ENCODE measurements at regions not wholly inside any gene's neighbourhood (a gene's known extent, or its start where the extent isn't known, plus 50 kb on each side); places are given as distances from the start of the nearest gene placed in this dataset.

- Histone ChIP-seq H4K20me1 (ENCODE audit: control insufficient read depth, insufficient read depth, low read depth, low read length) (no peaks in the 10 kb centered on the region), H3K4me2 (ENCODE audit: low read length) (no peak overlapping the region), H3F3A (ENCODE audit: control insufficient read depth, insufficient read depth) (no peaks in the 10 kb centered on the region), H3K27me3 (ENCODE audit: control insufficient read depth, low read length) (no peaks in the 10 kb centered on the region), H3K4me1 (ENCODE audit: control insufficient read depth, low read length) (no peaks in the 10 kb centered on the region), H3K4me3 (ENCODE audit: low read length) (no peak overlapping the region), H3K9me3 (ENCODE audit: control insufficient read depth, insufficient read depth, low read length) (no peaks in the 10 kb centered on the region), H3K79me2 (ENCODE audit: control insufficient read depth, low read length) (no peaks in the 10 kb centered on the region), H3K36me3 (ENCODE audit: control insufficient read depth, low read length) (no peaks in the 10 kb centered on the region), H3K27ac (ENCODE audit: low read depth, low read length) (no peak overlapping the region), H3K9me2 (replicated peaks; ENCODE audit: control insufficient read depth, low read length) (no peaks in the 10 kb centered on the region)
- TF ChIP-seq CTCF (IDR thresholded peaks at IDR 0.05; ENCODE audit: low read depth, low read length, poor library complexity, severe bottlenecking), result no peak
- no peak for TF ChIP-seq EZH2phosphoT487 (IDR thresholded peaks at IDR 0.05; ENCODE audit: borderline replicate concordance, low read length)
These were observed 402.2 kb downstream of the GPATCH2 start for GRCh38 chr1:217228689-217229088.

- Histone ChIP-seq H3K27ac (ENCODE audit: low read depth, low read length) (no peak overlapping the region), H3F3A (ENCODE audit: control insufficient read depth, insufficient read depth) (no peaks in the 10 kb centered on the region), H3K4me1 (ENCODE audit: control insufficient read depth, low read length) (no peaks in the 10 kb centered on the region), H4K20me1 (ENCODE audit: control insufficient read depth, insufficient read depth, low read depth, low read length) (no peaks in the 10 kb centered on the region), H3K27me3 (ENCODE audit: control insufficient read depth, low read length) (no peaks in the 10 kb centered on the region), H3K79me2 (ENCODE audit: control insufficient read depth, low read length) (no peaks in the 10 kb centered on the region), H3K9me2 (replicated peaks; ENCODE audit: control insufficient read depth, low read length) (no peaks in the 10 kb centered on the region), H3K4me3 (ENCODE audit: low read length) (no peak overlapping the region), H3K9me3 (ENCODE audit: control insufficient read depth, insufficient read depth, low read length) (no peaks in the 10 kb centered on the region), H3K36me3 (ENCODE audit: control insufficient read depth, low read length) (no peaks in the 10 kb centered on the region), H3K4me2 (ENCODE audit: low read length) (no peak overlapping the region)
- TF ChIP-seq EZH2phosphoT487 (IDR thresholded peaks at IDR 0.05; ENCODE audit: borderline replicate concordance, low read length) (no peak), CTCF (IDR thresholded peaks at IDR 0.05; ENCODE audit: low read depth, low read length, poor library complexity, severe bottlenecking) (no peak)
These were observed 406.7 kb downstream of the GPATCH2 start for GRCh38 chr1:217224201-217224600.

GRCh38 chr1:217214551-217214950 is 416.3 kb downstream of the GPATCH2 start:
- H3K27ac ChIP-seq (ENCODE audit: low read depth, low read length), result no peak overlapping the region
- H3K9me3 ChIP-seq (ENCODE audit: control insufficient read depth, insufficient read depth, low read length), result no peaks in the 10 kb centered on the region
- H3K36me3 ChIP-seq (ENCODE audit: control insufficient read depth, low read length), result no peaks in the 10 kb centered on the region
- no peaks in the 10 kb centered on the region for H3F3A ChIP-seq (ENCODE audit: control insufficient read depth, insufficient read depth)
- no peaks in the 10 kb centered on the region for H4K20me1 ChIP-seq (ENCODE audit: control insufficient read depth, insufficient read depth, low read depth, low read length)
- H3K4me1 ChIP-seq (ENCODE audit: control insufficient read depth, low read length), result no peaks in the 10 kb centered on the region
- TF ChIP-seq CTCF (IDR thresholded peaks at IDR 0.05; ENCODE audit: low read depth, low read length, poor library complexity, severe bottlenecking) (no peak), EZH2phosphoT487 (IDR thresholded peaks at IDR 0.05; ENCODE audit: borderline replicate concordance, low read length) (no peak)
- no peaks in the 10 kb centered on the region for H3K27me3 ChIP-seq (ENCODE audit: control insufficient read depth, low read length)
- no peaks in the 10 kb centered on the region for H3K79me2 ChIP-seq (ENCODE audit: control insufficient read depth, low read length)
- H3K4me3 ChIP-seq (ENCODE audit: low read length), result no peak overlapping the region
- H3K4me2 ChIP-seq (ENCODE audit: low read length), result no peak overlapping the region
- H3K9me2 ChIP-seq (replicated peaks; ENCODE audit: control insufficient read depth, low read length), result no peaks in the 10 kb centered on the region

GRCh38 chr1:217211486-217211885 is 419.4 kb downstream of the GPATCH2 start:
- Histone ChIP-seq H3K9me3 (ENCODE audit: control insufficient read depth, insufficient read depth, low read length) (no peaks in the 10 kb centered on the region), H3K4me3 (ENCODE audit: low read length) (no peak overlapping the region), H4K20me1 (ENCODE audit: control insufficient read depth, insufficient read depth, low read depth, low read length) (no peaks in the 10 kb centered on the region), H3K27me3 (ENCODE audit: control insufficient read depth, low read length) (no peaks in the 10 kb centered on the region), H3K79me2 (ENCODE audit: control insufficient read depth, low read length) (no peaks in the 10 kb centered on the region), H3K4me1 (ENCODE audit: control insufficient read depth, low read length) (no peaks in the 10 kb centered on the region), H3K4me2 (ENCODE audit: low read length) (no peak overlapping the region), H3K36me3 (ENCODE audit: control insufficient read depth, low read length) (no peaks in the 10 kb centered on the region), H3K9me2 (replicated peaks; ENCODE audit: control insufficient read depth, low read length) (no peaks in the 10 kb centered on the region), H3K27ac (ENCODE audit: low read depth, low read length) (no peak overlapping the region), H3F3A (ENCODE audit: control insufficient read depth, insufficient read depth) (no peaks in the 10 kb centered on the region)
- no peak for TF ChIP-seq CTCF (IDR thresholded peaks at IDR 0.05; ENCODE audit: low read depth, low read length, poor library complexity, severe bottlenecking)
- TF ChIP-seq EZH2phosphoT487 (IDR thresholded peaks at IDR 0.05; ENCODE audit: borderline replicate concordance, low read length), result no peak

All from DOHH2 (cell line).